ENCODE measurements at regions not wholly inside any gene's neighbourhood (a gene's known extent, or its start where the extent isn't known, plus 50 kb on each side); places are given as distances from the start of the nearest gene placed in this dataset.
A peak's percentile ranks its signal among the peaks of the same experiment; 100 is the strongest.

- H3K79me2 ChIP-seq (ENCODE audit: control insufficient read depth, insufficient read depth, low read length), result no peaks in the 10 kb centered on the region
- H3K36me3 ChIP-seq (ENCODE audit: control insufficient read depth, insufficient read depth, low read length), result no peaks in the 10 kb centered on the region
- H3K27ac ChIP-seq (ENCODE audit: low read depth, low read length), result no peak overlapping the region
- no peak for DNase-seq
- no peak overlapping the region for H3K4me2 ChIP-seq (ENCODE audit: low read length)
- H3K56ac ChIP-seq (ENCODE audit: low read length), result no peak overlapping the region
- no peak overlapping the region for H2BK15ac ChIP-seq (replicated peaks; ENCODE audit: low read depth)
- H3K4me1 ChIP-seq (ENCODE audit: control insufficient read depth, low read depth, low read length), result no peaks in the 10 kb centered on the region
- H3K79me1 ChIP-seq (ENCODE audit: low read length), result no peaks in the 10 kb centered on the region
- H3K4ac ChIP-seq (ENCODE audit: low read depth, low read length), result no peak overlapping the region
- H2AK5ac ChIP-seq (ENCODE audit: low read length), result no peak overlapping the region
- H3K4me3 ChIP-seq (ENCODE audit: low read length), result no peak overlapping the region
- no peak overlapping the region for H3K18ac ChIP-seq (ENCODE audit: low read length)
- no peak overlapping the region for H3K9ac ChIP-seq (ENCODE audit: low read length)
- no peak overlapping the region for H3K23ac ChIP-seq (ENCODE audit: low read length)
- no peak overlapping the region for H4K8ac ChIP-seq (ENCODE audit: low read depth, low read length)
- no peaks in the 10 kb centered on the region for H3K27me3 ChIP-seq (ENCODE audit: insufficient read depth, low read length, poor library complexity)
- H4K5ac ChIP-seq (ENCODE audit: low read length), result no peak overlapping the region
- no peak overlapping the region for H2BK5ac ChIP-seq (ENCODE audit: low read length)
- no peak overlapping the region for H2BK120ac ChIP-seq (ENCODE audit: low read depth, low read length)
Measured at GRCh38 chr14:44438936-44439335, 68.1 kb downstream of the FSCB start.

- Histone ChIP-seq H2BK120ac (ENCODE audit: low read depth, low read length) (no peak overlapping the region), H4K5ac (ENCODE audit: low read length) (no peak overlapping the region), H3K27me3 (ENCODE audit: insufficient read depth, low read length, poor library complexity) (no peaks in the 10 kb centered on the region), H3K79me1 (ENCODE audit: low read length) (no peaks in the 10 kb centered on the region), H3K18ac (ENCODE audit: low read length) (no peak overlapping the region), H3K56ac (ENCODE audit: low read length) (no peak overlapping the region), H3K9ac (ENCODE audit: low read length) (no peak overlapping the region), H2AK5ac (ENCODE audit: low read length) (no peak overlapping the region), H4K8ac (ENCODE audit: low read depth, low read length) (no peak overlapping the region), H3K27ac (ENCODE audit: low read depth, low read length) (no peak overlapping the region), H3K23ac (ENCODE audit: low read length) (no peak overlapping the region), H3K4me1 (ENCODE audit: control insufficient read depth, low read depth, low read length) (no peaks in the 10 kb centered on the region), H3K4ac (ENCODE audit: low read depth, low read length) (no peak overlapping the region), H2BK5ac (ENCODE audit: low read length) (no peak overlapping the region), H3K36me3 (ENCODE audit: control insufficient read depth, insufficient read depth, low read length) (no peaks in the 10 kb centered on the region), H3K79me2 (ENCODE audit: control insufficient read depth, insufficient read depth, low read length) (no peaks in the 10 kb centered on the region), H2BK15ac (replicated peaks; ENCODE audit: low read depth) (no peak overlapping the region), H3K4me3 (ENCODE audit: low read length) (no peak overlapping the region), H3K4me2 (ENCODE audit: low read length) (no peak overlapping the region)
- no peak for DNase-seq
- no CpG with 5 or more reads among the region's 1 CpG for WGBS (ENCODE audit: extremely low coverage, insufficient coverage, low lambda C conversion rate)
Measured at GRCh38 chr14:44438221-44438620, 68.9 kb downstream of the FSCB start.

- no peak overlapping the region for H3K4ac ChIP-seq (ENCODE audit: low read depth, low read length)
Measured at GRCh38 chr14:44436458-44436857, 70.6 kb downstream of the FSCB start.

GRCh38 chr14:44428231-44428945, 78.7 kb downstream of the FSCB start:
- Histone ChIP-seq H3K27ac (ENCODE audit: low read depth, low read length) (no peak overlapping the region), H3K56ac (ENCODE audit: low read length) (no peak overlapping the region), H3K4me2 (ENCODE audit: low read length) (no peak overlapping the region), H3K9ac (ENCODE audit: low read length) (no peak overlapping the region), H3K4me3 (ENCODE audit: low read length) (no peak overlapping the region), H3K23ac (ENCODE audit: low read length) (no peak overlapping the region), H3K4ac (ENCODE audit: low read depth, low read length) (no peak overlapping the region), H4K8ac (ENCODE audit: low read depth, low read length) (no peak overlapping the region), H3K36me3 (ENCODE audit: control insufficient read depth, insufficient read depth, low read length) (no peaks in the 10 kb centered on the region), H4K5ac (ENCODE audit: low read length) (no peak overlapping the region), H3K27me3 (ENCODE audit: insufficient read depth, low read length, poor library complexity) (no peaks in the 10 kb centered on the region), H2BK5ac (ENCODE audit: low read length) (no peak overlapping the region), H2BK120ac (ENCODE audit: low read depth, low read length) (no peak overlapping the region), H2AK5ac (ENCODE audit: low read length) (no peak overlapping the region), H2BK15ac (replicated peaks; ENCODE audit: low read depth) (no peak overlapping the region), H3K4me1 (ENCODE audit: control insufficient read depth, low read depth, low read length) (no peaks in the 10 kb centered on the region), H3K79me2 (ENCODE audit: control insufficient read depth, insufficient read depth, low read length) (no peaks in the 10 kb centered on the region), H3K79me1 (ENCODE audit: low read length) (no peaks in the 10 kb centered on the region), H3K18ac (ENCODE audit: low read length) (no peak overlapping the region)
- DNase-seq, result peak; percentile 26
- no CpG with 5 or more reads among the region's 3 CpGs for WGBS (ENCODE audit: extremely low coverage, insufficient coverage, low lambda C conversion rate)

More at GRCh38 chr14:44436458-44436857, 70.6 kb downstream of the FSCB start:
- H3K79me2 ChIP-seq (ENCODE audit: control insufficient read depth, insufficient read depth, low read length), result no peaks in the 10 kb centered on the region
- H4K5ac ChIP-seq (ENCODE audit: low read length), result no peak overlapping the region
- H3K27ac ChIP-seq (ENCODE audit: low read depth, low read length), result no peak overlapping the region
- no peaks in the 10 kb centered on the region for H3K27me3 ChIP-seq (ENCODE audit: insufficient read depth, low read length, poor library complexity)
- H3K9ac ChIP-seq (ENCODE audit: low read length), result no peak overlapping the region
- no peak overlapping the region for H2BK120ac ChIP-seq (ENCODE audit: low read depth, low read length)
- H3K4me2 ChIP-seq (ENCODE audit: low read length), result no peak overlapping the region
- H4K8ac ChIP-seq (ENCODE audit: low read depth, low read length), result no peak overlapping the region
- no peak overlapping the region for H3K18ac ChIP-seq (ENCODE audit: low read length)
- no peak overlapping the region for H2BK5ac ChIP-seq (ENCODE audit: low read length)
- no peaks in the 10 kb centered on the region for H3K36me3 ChIP-seq (ENCODE audit: control insufficient read depth, insufficient read depth, low read length)
- no peak overlapping the region for H2AK5ac ChIP-seq (ENCODE audit: low read length)
- H3K4me1 ChIP-seq (ENCODE audit: control insufficient read depth, low read depth, low read length), result no peaks in the 10 kb centered on the region
- H3K4me3 ChIP-seq (ENCODE audit: low read length), result no peak overlapping the region
- H3K23ac ChIP-seq (ENCODE audit: low read length), result no peak overlapping the region
- DNase-seq, result no peak
- no peak overlapping the region for H3K56ac ChIP-seq (ENCODE audit: low read length)
- no peak overlapping the region for H2BK15ac ChIP-seq (replicated peaks; ENCODE audit: low read depth)
- H3K79me1 ChIP-seq (ENCODE audit: low read length), result no peaks in the 10 kb centered on the region

- H3K27ac ChIP-seq (ENCODE audit: low read depth, low read length), result no peak overlapping the region
- H3K79me2 ChIP-seq (ENCODE audit: control insufficient read depth, insufficient read depth, low read length), result no peaks in the 10 kb centered on the region
- H3K4me3 ChIP-seq (ENCODE audit: low read length), result no peak overlapping the region
- no peak overlapping the region for H2BK120ac ChIP-seq (ENCODE audit: low read depth, low read length)
- no peaks in the 10 kb centered on the region for H3K79me1 ChIP-seq (ENCODE audit: low read length)
- H3K23ac ChIP-seq (ENCODE audit: low read length), result no peak overlapping the region
- H3K56ac ChIP-seq (ENCODE audit: low read length), result no peak overlapping the region
- H3K36me3 ChIP-seq (ENCODE audit: control insufficient read depth, insufficient read depth, low read length), result no peaks in the 10 kb centered on the region
- H3K4me2 ChIP-seq (ENCODE audit: low read length), result no peak overlapping the region
- no peak for DNase-seq
- H3K4me1 ChIP-seq (ENCODE audit: control insufficient read depth, low read depth, low read length), result no peaks in the 10 kb centered on the region
- no peak overlapping the region for H2AK5ac ChIP-seq (ENCODE audit: low read length)
- WGBS (ENCODE audit: extremely low coverage, insufficient coverage, low lambda C conversion rate), result no CpG with 5 or more reads among the region's 4 CpGs
- no peak overlapping the region for H4K8ac ChIP-seq (ENCODE audit: low read depth, low read length)
- no peak overlapping the region for H2BK15ac ChIP-seq (replicated peaks; ENCODE audit: low read depth)
- no peak overlapping the region for H2BK5ac ChIP-seq (ENCODE audit: low read length)
- no peak overlapping the region for H3K4ac ChIP-seq (ENCODE audit: low read depth, low read length)
- H3K9ac ChIP-seq (ENCODE audit: low read length), result no peak overlapping the region
- H3K27me3 ChIP-seq (ENCODE audit: insufficient read depth, low read length, poor library complexity), result no peaks in the 10 kb centered on the region
- no peak overlapping the region for H3K18ac ChIP-seq (ENCODE audit: low read length)
- H4K5ac ChIP-seq (ENCODE audit: low read length), result no peak overlapping the region
Measured at GRCh38 chr14:44422699-44423098, 84.4 kb downstream of the FSCB start.

GRCh38 chr14:44420226-44420625, 86.9 kb downstream of the FSCB start:
- Histone ChIP-seq H3K4me2 (ENCODE audit: low read length) (no peak overlapping the region), H3K36me3 (ENCODE audit: control insufficient read depth, insufficient read depth, low read length) (no peaks in the 10 kb centered on the region), H2BK120ac (ENCODE audit: low read depth, low read length) (no peak overlapping the region), H2BK15ac (replicated peaks; ENCODE audit: low read depth) (no peak overlapping the region), H3K9ac (ENCODE audit: low read length) (no peak overlapping the region), H3K27me3 (ENCODE audit: insufficient read depth, low read length, poor library complexity) (no peaks in the 10 kb centered on the region), H2BK5ac (ENCODE audit: low read length) (no peak overlapping the region), H3K4me3 (ENCODE audit: low read length) (no peak overlapping the region), H3K79me2 (ENCODE audit: control insufficient read depth, insufficient read depth, low read length) (no peaks in the 10 kb centered on the region), H3K56ac (ENCODE audit: low read length) (no peak overlapping the region), H3K27ac (ENCODE audit: low read depth, low read length) (no peak overlapping the region), H3K4me1 (ENCODE audit: control insufficient read depth, low read depth, low read length) (no peaks in the 10 kb centered on the region), H3K18ac (ENCODE audit: low read length) (no peak overlapping the region), H3K4ac (ENCODE audit: low read depth, low read length) (no peak overlapping the region), H4K8ac (ENCODE audit: low read depth, low read length) (no peak overlapping the region), H4K5ac (ENCODE audit: low read length) (no peak overlapping the region), H2AK5ac (ENCODE audit: low read length) (no peak overlapping the region), H3K23ac (ENCODE audit: low read length) (no peak overlapping the region), H3K79me1 (ENCODE audit: low read length) (no peaks in the 10 kb centered on the region)
- DNase-seq, result no peak
- WGBS (ENCODE audit: extremely low coverage, insufficient coverage, low lambda C conversion rate), result no CpG with 5 or more reads among the region's 1 CpG
